Transverse colon (tissue), 4 donors: ENCODE measurements at regions not wholly inside any gene's neighbourhood (a gene's known extent, or its start where the extent isn't known, plus 50 kb on each side); places are given as distances from the start of the nearest gene placed in this dataset.

Source experiments
- DNase-seq: peaks from one replicate; pipeline ENCODE4 v3.0.0-alpha.2; 2019
- H3K27ac ChIP-seq, 4 donors: fragments of 200-600 bp; sonication (generic); 2 replicates each; pipeline ENCODE4 v1.5.1; 2016 to 2018; ENCODE audit warnings: inconsistent platforms in 4 of 4
- H3K27me3 ChIP-seq: fragments of 200-600 bp; sonication (generic); 2 replicates; pipeline ENCODE4 v1.5.1; 2017; ENCODE audit warnings: inconsistent platforms
- H3K36me3 ChIP-seq, 4 donors: fragments of 200-600 bp; sonication (generic); 2 replicates each; pipeline ENCODE4 v1.5.1; 2017 to 2019; ENCODE audit warnings: inconsistent platforms in 4 of 4
- H3K4me1 ChIP-seq, 4 donors: fragments of 200-600 bp; sonication (generic); 2 replicates each; pipeline ENCODE4 v1.5.1; 2017 to 2020; ENCODE audit warnings: inconsistent platforms in 4 of 4
- H3K4me3 ChIP-seq, 4 donors: fragments of 200-600 bp; sonication (generic); 1 replicate in 1 of 4; 2 replicates in 3 of 4; pipeline versions ENCODE4 v1.5.1 to v1.6.1; 2017 to 2019; ENCODE audit warnings: inconsistent platforms in 4 of 4
- H3K9me3 ChIP-seq, 2 donors: fragments of 200-600 bp; sonication (generic); 2 replicates each; pipeline ENCODE4 v1.5.1; 2017 to 2019; ENCODE audit warnings: inconsistent platforms in 2 of 2
- CTCF ChIP-seq, 5 experiments: fragments of 200-600 bp in 3 of 5; fragments of 450-650 bp in 2 of 5; sonication (generic) in 3 of 5; IDR thresholded peaks; 1 replicate in 2 of 5; 2 replicates in 3 of 5; pipeline ENCODE4 v1.5.1; 2016 to 2017; ENCODE audit warnings: antibody characterized with exemption in 5 of 5, inconsistent platforms in 3 of 5, mild to moderate bottlenecking in 2 of 5, moderate library complexity in 1 of 5
- EP300 ChIP-seq: sonication (generic); formaldehyde crosslinking; IDR thresholded peaks from one replicate; pipeline ENCODE4 v1.6.1; 2017; ENCODE audit warnings: antibody characterized with exemption, low read depth
- POLR2A ChIP-seq: fragments of 450-650 bp; IDR thresholded peaks from one replicate; pipeline ENCODE4 v1.6.1; 2016; ENCODE audit warnings: antibody characterized with exemption, mild to moderate bottlenecking, moderate library complexity
- POLR2AphosphoS5 ChIP-seq, 3 donors: sonication (generic); formaldehyde crosslinking; IDR thresholded peaks; one replicate each; pipeline ENCODE4 v1.6.1; 2016; ENCODE audit warnings: antibody characterized with exemption in 3 of 3
- WGBS, 2 donors: methylation state at CpG; one replicate each; pipeline ENCODE4 v1.1.5; 2018; ENCODE audit warnings: low coverage in 1 of 2; 5-methylcytosine and 5-hydroxymethylcytosine counted together
- in situ Hi-C, 4 donors: fragments of 200-750 bp; cut with MboI; loops; one replicate each; pipeline versions ENCODE4 v1.15.0 to v1.15.1; 2017; ENCODE audit warnings: low sequenced_read_pairs in 3 of 4, low pct_ligation_motif_present in 1 of 4, low pct_unique_long_range_greater_than_20kb in 1 of 4
- intact Hi-C: fragments of 100-400 bp; cut with DNase I; formaldehyde crosslinking; loops from one replicate; pipeline ENCODE4 v1.15.1; 2023; ENCODE audit warnings: low total_unique reads

GRCh38 chr3:168647582-168647981, 551.9 kb upstream of the GOLIM4 start:
- no peaks in the 10 kb centered on the region for H3K9me3 ChIP-seq
- in situ Hi-C loops (no loop called here), intact Hi-C loops (no loop called here)
- TF ChIP-seq EP300: no peak
- TF ChIP-seq POLR2AphosphoS5 (IDR thresholded peaks at IDR 0.05): no peak
- no peak for TF ChIP-seq CTCF (IDR thresholded peaks at IDR 0.05)
- TF ChIP-seq POLR2A: no peak
- no peak for DNase-seq
- H3K27ac ChIP-seq: no peak overlapping the region
- no peaks in the 10 kb centered on the region for H3K27me3 ChIP-seq
- H3K4me3 ChIP-seq: no peak overlapping the region
- no peaks in the 10 kb centered on the region for H3K36me3 ChIP-seq
- no peaks in the 10 kb centered on the region for H3K4me1 ChIP-seq

- TF ChIP-seq POLR2A: no peak
- TF ChIP-seq EP300: no peak
- TF ChIP-seq CTCF (IDR thresholded peaks at IDR 0.05): no peak
- no peak for TF ChIP-seq POLR2AphosphoS5 (IDR thresholded peaks at IDR 0.05)
- in situ Hi-C loops (no loop called here), intact Hi-C loops (no loop called here)
- Histone ChIP-seq H3K27ac (no peak overlapping the region), H3K27me3 (no peaks in the 10 kb centered on the region), H3K9me3 (no peaks in the 10 kb centered on the region), H3K36me3 (no peaks in the 10 kb centered on the region), H3K4me3 (no peak overlapping the region), H3K4me1 (no peaks in the 10 kb centered on the region)
- no peak for DNase-seq
- 49 to 74% methylated on average over 2 of the region's 2 CpGs for WGBS, 2 donors
Observed at GRCh38 chr3:168645180-168645579, 549.5 kb upstream of the GOLIM4 start.

DNA sequence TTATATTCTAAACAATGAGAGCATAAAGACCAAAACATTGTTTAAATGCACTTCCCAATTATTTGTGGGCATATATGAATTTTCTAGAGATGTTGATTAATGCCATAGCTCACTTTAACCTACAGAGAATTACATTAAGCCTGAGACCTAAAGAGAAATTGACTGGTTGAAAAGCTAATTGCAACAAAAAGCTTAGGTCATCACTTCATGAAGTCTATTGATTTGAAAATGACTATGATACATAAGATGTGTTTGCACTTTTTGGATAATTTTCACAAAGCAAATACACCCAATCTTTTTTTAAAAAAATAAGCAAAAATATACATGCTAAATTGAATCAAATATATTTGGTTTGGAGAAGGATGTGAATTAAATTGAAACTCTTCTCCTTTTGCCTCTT, 532.8 kb upstream of the GOLIM4 start:
- H3K4me1 ChIP-seq: no peaks in the 10 kb centered on the region
- H3K27me3 ChIP-seq: no peaks in the 10 kb centered on the region
- TF ChIP-seq POLR2A (no peak), POLR2AphosphoS5 (IDR thresholded peaks at IDR 0.05) (no peak), EP300 (no peak), CTCF (IDR thresholded peaks at IDR 0.05) (no peak)
- H3K36me3 ChIP-seq: no peaks in the 10 kb centered on the region
- DNase-seq: no peak
- intact Hi-C loops (no loop called here), in situ Hi-C loops (no loop called here)
- no peak overlapping the region for H3K27ac ChIP-seq
- no peaks in the 10 kb centered on the region for H3K9me3 ChIP-seq
- H3K4me3 ChIP-seq: no peak overlapping the region

DNA sequence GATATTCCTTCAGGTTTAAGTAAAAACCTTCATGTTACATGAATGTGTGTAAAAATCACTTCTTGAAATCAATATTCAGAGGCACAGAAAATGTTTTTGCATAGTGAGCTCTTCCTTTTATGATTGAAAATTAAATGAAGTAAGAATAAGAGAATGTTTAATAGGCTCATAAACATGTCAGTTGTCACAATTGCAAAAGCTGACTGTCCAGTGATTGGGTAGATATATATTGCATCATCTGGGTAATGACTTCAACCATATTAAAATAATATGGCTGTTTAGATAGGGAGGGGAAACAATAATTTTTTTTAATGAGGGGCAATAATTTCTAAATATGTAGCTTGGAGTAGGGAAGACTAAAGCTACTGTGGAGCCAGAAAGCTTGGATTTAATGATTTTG, 529.8 kb upstream of the GOLIM4 start:
- DNase-seq: no peak
- Histone ChIP-seq H3K27me3 (no peaks in the 10 kb centered on the region), H3K36me3 (no peaks in the 10 kb centered on the region), H3K4me1 (no peaks in the 10 kb centered on the region), H3K4me3 (no peak overlapping the region), H3K27ac (no peak overlapping the region), H3K9me3 (no peaks in the 10 kb centered on the region)
- TF ChIP-seq CTCF (IDR thresholded peaks at IDR 0.05) (no peak), POLR2AphosphoS5 (IDR thresholded peaks at IDR 0.05) (no peak), POLR2A (no peak)
- in situ Hi-C loops: no loop called here
- intact Hi-C loops: no loop called here
